T-helper 9 cell (primary cell): ENCODE measurements at regions not wholly inside any gene's neighbourhood (a gene's known extent, or its start where the extent isn't known, plus 50 kb on each side); places are given as distances from the start of the nearest gene placed in this dataset.

Experiments
- DNase-seq: peaks from one replicate; pipeline ENCODE4 v3.0.0-alpha.2; 2020

DNA sequence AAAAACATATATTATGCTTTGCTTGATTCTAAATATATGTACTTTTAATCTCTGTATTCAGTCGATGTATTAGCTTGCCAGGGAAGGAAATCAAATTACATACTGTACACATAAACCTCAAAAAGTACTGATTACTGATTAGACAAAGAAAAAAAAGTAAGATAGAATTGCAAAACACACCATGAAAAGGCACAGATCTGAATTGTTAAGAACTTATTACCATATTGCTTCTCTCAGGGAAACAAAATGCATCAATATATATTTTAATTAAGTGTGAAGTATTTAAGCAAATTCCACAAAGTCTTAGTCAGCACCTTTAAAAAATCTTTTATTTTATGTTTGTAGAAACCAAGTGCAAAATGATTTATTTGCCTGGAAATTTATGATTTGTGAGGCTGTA is 309.3 kb downstream of the RNF144A start:
- DNase-seq = no peak

DNA sequence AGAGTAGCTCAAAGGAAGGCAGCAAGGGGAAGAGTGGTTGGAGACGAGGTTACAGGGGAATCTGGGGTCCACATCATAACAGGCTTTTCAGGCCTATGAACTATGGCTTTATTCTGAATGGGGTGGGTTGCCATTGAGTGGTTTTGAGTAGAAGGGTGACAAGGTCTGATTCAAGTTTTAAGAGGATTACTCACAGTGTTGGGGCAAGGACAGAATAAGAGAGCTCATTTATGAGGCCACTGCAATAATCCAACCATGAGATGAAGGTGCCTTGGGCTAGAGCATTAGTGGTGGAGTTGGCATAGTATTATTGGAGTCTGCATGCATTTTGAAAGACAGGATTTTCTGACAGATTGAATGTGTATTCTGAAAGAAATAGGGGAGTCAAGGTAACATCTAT is 315.9 kb downstream of the RNF144A start:
- DNase-seq = no peak

DNA sequence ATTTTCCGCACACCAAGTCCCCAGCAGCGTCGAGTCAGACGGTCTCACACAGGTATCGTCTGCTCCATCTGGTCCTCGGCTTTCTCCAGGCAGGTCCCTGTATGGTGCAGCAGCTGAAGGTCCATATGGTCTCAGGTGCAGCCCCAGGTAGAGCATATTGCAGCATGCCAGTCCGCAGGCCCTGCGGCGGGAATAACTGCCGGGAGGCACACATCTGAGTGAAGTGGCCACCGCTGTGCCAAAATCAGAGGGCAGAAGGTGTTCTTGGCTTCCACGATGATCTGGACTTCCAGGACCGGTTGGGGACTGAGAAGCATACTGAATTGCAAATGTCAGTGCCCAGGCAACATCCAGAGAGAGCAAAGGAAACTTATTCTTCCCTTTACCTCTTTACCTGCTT is 320.3 kb downstream of the RNF144A start:
- no peak for DNase-seq

DNA sequence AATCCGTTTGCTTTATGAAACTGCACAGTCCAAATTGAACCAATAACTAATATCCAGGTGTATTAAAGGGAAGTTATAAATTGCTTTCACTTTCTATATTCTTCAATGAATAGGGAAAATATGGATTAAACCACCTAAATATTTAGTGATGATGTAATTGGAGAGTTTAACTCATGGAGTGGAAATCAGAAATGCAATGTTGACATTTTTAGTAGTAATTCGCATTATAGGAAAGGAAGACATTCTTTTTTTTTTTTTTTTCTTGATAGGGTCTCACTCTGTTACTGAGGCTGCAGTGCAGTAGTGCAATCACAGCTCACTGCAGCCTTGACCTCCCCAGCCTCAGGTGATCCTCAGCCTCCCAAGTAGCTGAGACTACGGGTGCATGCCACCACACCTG is 321.9 kb downstream of the RNF144A start:
- no peak for DNase-seq

DNA sequence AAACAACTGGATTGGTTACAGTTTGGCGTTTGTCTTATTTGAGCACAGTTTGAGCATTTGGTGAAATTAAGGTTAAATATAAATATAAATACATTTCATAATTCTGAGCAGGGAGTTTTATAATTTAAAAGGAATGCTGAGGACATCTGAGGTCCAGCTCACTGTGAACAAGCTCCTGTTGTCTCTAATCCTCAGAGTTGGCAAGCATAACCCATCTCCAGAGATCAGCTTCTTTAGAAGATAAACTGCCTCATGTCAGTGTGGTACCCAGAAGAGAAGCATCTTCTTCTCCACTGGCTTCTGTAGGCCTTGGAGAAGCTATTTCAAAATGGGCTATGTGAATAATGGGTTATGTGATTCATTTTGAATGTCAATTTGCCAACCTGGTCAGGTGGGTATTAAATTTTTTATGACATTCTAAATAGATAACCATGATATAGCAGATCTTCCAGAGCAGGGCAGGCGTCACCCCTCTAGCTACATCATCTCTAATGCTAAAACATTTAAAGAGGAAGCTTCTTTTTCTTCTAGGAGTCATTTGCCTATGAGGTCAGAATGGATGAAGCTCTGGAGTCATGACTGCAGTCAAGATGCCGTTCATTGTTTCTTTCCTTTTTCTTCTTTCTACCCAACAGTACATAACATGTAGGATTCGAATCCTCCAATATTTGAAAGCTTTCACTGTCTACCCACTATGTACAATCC is 324.0 kb downstream of the RNF144A start:
- no peak for DNase-seq

DNA sequence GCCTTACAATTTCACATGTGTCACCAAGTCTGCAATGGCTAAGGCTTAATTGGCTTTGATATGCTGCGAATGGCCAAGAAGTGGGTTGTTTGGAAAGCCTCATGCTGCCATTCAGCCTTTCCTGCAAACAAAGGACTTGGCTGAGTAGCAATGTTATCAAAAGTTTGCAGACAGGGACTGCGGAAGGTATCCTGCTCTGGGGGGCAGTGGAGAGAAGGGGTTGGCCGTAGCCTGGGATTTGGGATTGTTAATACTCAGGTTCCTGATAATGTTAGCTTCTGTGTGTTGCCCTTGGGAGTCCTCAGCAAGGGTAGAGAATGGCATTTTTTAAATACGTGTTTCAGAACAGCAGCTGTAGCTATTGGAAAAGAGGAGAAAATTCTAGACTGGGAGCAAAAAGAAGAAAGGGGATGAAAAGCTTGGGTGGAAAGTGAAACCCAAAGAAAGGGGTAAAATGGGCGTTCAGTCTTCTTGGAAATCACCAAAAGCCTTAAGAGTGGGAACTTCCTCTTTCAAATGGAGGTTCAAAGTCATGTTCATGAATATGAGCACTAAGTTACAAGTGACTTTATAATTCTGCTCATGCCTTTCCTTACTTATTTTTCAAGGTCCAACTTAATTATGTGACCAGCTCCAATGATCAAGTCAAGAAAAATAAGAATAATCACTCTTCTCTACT is 325.1 kb downstream of the RNF144A start:
- no peak for DNase-seq

DNA sequence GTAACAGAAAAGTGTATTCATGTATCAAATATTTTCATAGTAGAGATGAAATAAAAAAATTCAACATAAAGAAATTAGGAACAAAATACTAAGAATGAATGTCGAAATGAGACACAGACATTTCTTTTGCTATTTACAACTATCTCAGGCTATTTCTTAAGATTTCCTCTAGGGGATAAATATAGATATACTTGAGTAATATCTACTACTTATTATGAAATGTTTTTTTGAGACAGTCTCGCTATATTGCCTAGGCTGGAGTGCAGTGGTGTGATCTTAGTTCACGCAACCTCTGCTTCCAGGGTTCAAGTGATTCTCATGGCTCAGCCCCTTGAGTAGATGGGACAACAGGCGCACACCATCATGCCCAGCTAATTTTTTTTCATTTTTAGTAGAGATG is 326.1 kb downstream of the RNF144A start:
- no peak for DNase-seq

DNA sequence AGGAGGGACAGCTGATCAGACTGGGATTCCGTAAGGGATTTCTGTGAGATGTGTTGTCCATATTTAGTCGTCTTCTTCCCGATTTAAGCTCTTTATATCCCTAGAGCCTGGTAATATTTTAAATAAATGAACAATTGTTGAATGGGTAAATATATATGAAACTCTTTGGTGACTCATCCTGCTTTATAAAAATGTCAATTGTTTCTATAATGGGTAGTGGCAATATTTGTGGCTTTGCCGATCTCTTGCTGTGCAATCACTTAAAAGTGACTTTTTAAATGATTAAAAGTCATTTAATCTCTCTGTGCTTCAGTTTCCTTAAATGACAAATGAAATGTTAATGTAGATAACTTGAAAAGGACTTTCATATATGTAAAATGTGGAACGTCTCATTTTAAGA is 339.2 kb downstream of the RNF144A start:
- DNase-seq = no peak

DNA sequence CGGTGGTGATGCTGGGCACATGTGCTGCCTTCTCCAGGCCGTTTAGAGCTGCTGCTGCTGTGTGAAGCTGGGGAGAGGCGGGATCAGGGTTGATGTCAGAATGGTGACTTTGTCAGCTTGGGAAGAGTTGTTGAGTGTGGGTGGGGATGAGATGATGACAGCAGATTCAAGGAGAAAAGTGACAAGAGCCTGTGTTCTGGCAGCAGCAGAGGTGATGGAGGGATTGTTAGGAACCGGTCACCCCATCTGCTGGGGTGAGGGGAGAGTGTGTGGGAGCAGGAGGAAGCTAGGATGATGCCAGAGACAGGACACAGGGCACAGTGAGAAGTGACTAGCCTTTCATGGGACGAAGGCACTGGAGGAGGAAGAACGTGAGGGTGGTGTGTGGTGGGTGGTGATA is 345.5 kb downstream of the RNF144A start:
- DNase-seq = no peak

DNA sequence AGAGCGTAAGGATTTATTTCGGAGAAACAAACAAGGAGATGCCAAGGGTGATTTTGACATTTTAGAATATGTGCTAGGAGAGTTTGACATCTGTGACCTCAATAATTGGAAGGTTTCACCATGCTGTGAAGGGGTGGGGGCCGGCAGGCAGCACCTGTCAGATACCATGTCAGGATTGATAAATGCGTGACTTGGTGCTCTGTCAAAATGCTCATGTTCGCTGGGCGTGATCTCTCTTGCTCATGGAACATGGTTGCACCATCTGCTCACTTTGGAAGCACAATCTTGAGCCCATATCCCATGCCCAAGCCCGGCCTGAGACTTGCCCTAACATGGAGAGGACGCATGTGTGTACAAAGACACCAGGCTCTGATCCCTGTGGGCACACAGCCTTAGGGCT is 347.6 kb downstream of the RNF144A start:
- DNase-seq = no peak

DNA sequence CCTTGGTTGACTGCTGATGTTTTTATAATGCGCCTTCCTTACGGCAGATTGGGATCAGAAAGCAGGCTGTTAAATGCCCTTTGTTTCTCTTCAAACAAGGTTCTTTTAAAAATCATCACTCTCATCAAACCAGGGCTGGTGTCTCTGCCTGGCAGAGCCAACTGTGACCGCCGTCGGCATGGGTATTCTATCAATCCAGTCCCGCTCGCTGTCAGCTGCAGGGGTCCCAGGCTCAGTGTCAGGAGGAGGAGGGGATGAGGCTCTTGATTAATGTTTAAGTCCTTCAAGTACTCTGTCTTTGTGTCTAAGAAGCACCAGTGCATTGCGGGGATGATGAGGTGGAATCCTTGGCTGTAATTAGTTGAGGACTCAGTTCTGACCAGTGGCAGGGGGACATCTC is 348.1 kb downstream of the RNF144A start:
- no peak for DNase-seq

DNA sequence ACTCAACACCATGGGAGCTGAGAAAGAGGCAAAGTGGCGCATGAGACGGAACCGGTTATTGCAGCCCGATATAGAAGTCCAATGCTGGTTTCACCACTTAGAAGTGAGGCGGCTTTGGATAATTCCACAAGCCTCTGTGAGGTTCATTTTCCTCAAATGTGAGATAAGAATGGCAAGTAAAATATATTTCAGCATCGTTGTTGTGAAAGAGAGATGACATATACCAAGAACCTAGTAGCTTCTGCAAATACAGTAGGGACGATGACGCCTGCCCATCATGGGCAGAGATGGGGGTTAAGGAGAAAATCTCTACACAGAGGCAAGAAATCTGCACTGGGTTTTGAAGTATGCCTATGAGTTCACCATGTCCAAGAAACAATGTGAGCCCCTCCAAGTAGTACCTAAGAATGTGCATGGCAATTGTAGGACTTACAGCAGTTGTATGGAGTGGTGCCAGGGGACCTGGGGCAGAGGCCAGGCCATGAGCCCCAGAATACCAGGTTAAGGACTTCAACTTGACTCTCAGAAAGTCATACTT is 352.0 kb downstream of the RNF144A start:
- no peak for DNase-seq

DNA sequence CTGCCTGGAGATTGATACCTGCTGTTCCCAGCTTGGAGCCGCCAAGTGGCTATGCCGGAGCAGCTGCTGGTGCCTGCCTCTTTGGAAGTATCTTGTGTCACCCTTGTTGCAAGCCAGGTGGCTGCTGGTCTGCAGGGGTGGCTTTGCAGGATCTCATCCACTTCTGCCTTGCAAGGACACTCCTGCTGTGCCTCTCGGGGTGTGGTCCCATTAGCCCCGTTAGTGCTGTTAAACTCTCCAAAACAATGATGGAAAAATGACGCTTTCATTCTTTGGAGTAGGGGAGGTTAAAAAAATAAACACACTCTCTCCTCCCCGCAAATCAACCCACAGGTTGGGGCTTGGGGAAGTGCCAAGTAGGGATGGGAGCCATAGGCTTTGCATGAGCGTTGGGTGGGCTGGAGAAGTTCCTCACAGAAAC is 352.8 kb downstream of the RNF144A start:
- DNase-seq = no peak

DNA sequence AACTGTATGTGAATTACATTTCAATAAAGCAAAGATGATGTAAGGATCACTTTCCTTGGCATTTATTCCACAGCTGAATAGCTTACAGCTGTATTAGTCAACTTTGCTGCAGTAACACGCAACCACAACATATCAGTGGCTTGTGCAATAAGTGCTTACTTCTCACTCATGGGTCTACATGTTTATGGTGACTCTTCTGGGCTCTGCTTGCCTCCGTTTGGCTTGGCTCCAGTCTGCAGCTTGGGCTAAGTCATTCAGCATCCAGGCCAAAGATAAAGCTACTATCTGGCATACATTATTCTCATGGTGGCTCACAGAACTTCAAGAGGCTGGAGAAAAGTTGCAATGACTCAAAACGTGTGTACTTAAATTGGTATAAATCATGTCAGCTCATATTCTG is 355.0 kb downstream of the RNF144A start:
- no peak for DNase-seq

DNA sequence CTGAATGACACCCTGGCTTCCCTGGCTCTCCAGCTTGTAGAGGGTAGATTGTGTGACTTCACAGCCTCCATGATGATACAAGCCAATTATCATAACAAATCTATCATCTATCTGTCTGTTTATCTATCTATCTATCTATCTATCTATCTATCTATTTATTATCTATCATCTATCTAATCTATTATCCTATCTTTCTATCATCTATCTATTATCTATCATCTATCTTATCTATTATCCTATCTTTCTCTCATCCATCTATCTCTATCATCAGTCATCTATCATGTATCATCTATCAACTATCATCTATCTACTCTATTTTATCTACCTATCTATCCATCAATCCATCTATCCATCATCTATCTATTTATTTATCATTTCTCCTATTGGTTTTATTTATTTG is 361.8 kb downstream of the RNF144A start:
- DNase-seq = no peak

DNA sequence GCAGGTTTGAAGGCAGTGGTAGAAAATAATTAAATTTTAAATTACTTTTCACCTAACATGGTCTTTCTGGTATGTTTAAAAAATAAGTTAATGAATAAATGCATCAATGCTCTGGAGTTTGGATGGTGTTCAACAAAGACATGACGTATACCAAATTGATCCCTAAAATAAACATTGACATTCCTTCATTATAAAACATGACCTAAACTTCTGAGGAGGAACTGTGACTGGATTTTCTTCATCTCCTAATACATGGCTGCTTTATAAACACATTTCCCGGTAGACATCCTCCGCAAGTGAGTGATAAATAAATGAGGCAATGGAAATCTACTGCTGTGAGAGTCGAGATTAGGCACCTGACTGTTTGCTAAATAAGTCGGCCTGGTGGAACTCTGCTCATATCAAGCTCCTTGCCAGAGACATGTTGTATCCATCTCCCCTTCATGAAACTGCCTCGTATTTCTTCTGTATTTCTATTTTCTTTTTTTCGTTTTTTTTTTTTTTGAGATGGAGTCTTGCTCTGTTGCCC is 362.3 kb downstream of the RNF144A start:
- DNase-seq = no peak

DNA sequence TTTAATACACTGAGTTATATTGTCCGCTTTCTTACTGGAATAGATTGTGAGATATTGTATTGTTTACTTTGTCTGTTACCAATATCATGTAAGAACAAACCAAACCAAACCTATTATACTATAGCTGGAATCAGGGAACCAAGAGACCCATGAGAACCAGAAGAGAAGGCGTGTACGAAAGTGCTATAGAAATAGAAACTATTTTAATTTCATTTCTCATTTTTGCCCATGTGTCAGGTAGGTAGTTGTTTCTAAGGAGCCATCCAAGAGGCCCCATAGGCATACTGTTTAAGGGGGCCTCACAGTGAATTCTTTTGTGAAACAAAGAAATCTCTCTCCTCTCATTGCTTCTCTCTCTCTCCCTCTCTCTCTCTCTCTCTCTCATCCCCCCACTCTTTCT is 363.6 kb downstream of the RNF144A start:
- DNase-seq = no peak

DNA sequence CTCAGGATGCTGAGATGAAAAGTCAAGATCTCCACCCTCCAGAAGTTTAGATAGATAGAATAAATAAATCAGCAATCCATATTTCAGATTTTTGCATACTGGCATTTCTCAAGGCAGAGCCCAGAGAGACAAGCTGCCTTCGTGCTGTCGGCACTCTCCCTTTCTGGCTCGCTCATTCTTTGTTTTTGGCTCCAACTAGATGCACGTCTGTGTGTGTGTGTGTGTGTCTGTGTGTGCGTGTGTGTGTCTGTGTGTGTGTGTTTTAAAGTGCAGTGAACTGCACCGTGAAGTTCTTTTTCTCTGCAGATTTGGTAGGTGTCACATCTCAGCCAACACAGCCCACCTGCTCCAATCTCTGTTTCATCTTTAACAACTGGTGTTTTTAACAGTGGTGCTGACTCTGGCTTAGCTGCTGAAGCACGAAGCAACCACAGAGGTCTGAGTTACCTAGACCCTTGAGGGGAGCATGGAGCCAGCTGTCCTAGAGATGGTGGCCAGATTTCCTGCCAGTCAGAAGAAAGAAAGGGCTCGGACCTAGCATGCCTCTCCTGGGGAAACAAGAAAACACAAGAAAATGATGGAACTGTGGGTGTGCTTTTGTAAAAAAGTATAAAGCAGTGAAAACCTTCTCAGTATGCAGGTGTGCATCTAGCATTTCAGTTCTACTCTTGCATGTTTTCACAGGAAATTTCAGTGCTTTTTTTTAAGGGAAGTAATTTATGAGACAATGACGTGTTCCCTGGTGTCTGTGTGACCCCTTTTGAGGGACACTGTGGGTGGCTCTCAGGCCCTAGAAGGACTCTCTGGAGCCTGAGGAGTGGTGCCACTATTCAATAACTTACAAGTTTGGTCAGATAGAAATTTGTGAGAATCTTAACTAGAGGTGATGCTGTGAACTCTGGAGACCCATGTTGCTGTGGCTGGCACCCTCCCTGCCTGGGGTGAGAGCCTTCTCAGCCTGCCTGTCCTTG is 364.3 kb downstream of the RNF144A start:
- no peak for DNase-seq

DNA sequence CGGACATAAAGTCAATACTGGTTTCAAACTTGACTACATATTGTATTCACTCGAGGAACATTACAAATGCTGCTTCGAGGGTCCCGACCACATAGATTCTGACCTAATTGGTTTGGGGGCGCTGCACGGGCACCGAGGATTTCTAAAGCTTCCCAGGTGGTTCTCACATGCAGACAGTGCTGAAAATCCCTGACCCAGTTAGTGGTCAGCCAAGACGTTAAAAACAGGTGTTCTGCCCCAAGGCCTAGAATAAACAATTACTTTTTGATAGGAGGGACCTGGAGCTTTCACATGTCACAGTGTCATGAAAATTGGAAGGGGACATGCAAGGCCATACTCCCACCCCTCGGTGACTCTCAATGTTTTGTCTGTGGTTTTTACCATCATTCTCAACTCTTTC is 368.9 kb downstream of the RNF144A start:
- no peak for DNase-seq

DNA sequence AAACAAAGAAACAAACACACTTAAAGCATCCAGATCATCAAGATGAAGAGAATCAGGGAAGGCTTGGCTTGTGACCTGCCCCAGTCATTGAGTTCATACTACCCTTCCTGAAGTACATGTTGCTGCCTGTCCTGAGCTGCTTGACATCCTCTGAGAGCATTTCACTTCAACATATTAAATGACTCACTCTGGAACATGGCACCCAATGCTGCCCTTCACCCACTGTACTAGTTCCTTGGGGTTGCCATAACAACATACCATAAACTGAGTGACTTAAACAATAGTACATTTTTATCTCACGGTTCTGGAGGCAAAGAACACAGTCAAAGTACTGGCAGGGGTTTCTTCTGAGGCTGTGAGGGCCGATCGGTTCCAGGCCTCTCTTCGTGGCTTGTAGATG is 371.3 kb downstream of the RNF144A start:
- no peak for DNase-seq

DNA sequence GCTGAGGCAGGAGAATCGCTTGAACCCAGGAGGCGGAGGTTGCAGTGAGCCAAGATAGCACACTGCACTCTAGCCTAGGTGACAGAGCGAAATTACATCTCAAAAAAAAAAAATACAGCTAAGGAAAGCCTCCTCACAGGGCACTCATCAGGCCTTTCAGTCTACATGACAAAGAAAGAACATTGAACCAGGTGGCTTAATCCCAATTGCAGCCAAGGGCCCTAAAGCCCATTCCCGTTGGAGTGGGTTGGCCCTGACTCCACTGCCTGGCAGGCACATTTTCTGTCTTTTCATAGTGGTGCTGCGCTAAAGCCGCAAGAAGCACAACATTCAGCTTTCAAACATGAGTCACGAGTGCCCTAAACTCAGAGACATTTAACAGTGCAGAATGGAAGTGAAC is 372.5 kb downstream of the RNF144A start:
- no peak for DNase-seq

DNA sequence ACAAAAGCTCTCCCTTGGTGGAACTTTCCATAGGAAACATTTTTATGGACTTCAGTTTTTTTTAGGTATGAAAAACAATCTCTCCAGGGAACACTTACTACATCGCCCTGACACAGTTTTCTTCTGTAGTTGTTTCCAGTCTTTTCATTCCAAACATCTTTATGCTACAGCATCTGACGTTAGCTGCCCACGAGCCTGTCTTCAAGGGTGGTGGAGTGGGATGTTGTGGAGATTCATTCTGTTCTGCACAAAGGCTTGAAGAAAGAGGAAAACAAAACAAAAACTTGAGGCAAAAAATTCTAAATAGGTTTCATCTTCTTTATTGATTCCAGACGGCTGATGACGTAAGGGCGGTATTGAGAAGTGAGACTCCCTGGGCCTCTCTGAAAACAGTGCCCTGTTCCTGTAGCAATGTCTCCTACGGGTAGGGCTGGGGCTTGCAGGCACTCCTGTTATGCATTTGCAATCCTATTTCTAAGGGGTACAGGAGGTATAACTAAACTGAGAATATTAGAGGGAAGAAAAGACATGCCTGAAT is 375.0 kb downstream of the RNF144A start:
- no peak for DNase-seq

DNA sequence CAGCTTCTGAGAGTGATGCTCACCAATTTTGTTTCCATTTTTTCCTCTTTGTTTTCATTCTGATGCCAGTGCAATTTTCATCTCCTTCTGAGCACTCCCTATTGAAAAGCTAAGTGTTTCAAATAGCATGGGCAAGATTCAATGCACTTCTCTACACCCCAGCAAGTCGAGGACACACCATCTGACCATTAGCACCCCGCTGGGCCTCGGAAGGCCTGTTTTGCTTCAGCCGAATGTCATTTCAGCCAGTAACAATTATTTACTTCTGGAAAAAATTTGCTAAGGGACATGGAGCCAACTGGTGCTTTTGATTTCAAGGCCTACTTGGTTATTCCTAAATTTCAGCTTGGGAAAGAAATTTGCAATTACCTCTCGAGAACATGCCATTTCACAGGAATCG is 392.4 kb downstream of the RNF144A start:
- DNase-seq = no peak
